Smooth muscle cell (in vitro differentiated cells): ENCODE measurements at regions not wholly inside any gene's neighbourhood (a gene's known extent, or its start where the extent isn't known, plus 50 kb on each side); places are given as distances from the start of the nearest gene placed in this dataset.
A peak's percentile ranks its signal among the peaks of the same experiment; 100 is the strongest.
"Not testable (repeated sequence)": the region's sequence is repeated elsewhere in the genome, so short reads cannot be mapped to it uniquely, and the experiment has no call there.

Experiments used
- DNase-seq: peaks from one replicate; lab custom pipeline; 2025; ENCODE audit not compliant: unreplicated experiment; lab: John Stamatoyannopoulos, UW
- H2AFZ ChIP-seq: fragments of 200-600 bp; sonication (generic); 2 replicates; pipeline ENCODE4 v1.6.0; 2016; ENCODE audit warnings: antibody characterized with exemption, low read depth, mild to moderate bottlenecking
- H3F3A ChIP-seq: fragments of 200-600 bp; sonication (generic); 2 replicates; pipeline ENCODE4 v1.6.0; 2017; ENCODE audit warnings: antibody characterized with exemption, low read depth
- H3K27ac ChIP-seq: fragments of 200-600 bp; sonication (generic); 2 replicates; pipeline ENCODE4 v1.5.1; 2016; ENCODE audit warnings: low read depth, mild to moderate bottlenecking
- H3K27me3 ChIP-seq: fragments of 200-600 bp; sonication (generic); 2 replicates; pipeline ENCODE4 v1.6.1; 2016; ENCODE audit warnings: low read depth, mild to moderate bottlenecking
- H3K36me3 ChIP-seq: fragments of 200-600 bp; sonication (generic); 2 replicates; pipeline ENCODE4 v1.5.1; 2016; ENCODE audit warnings: low read depth
- H3K4me1 ChIP-seq: fragments of 200-600 bp; sonication (generic); 2 replicates; pipeline ENCODE4 v1.5.1; 2016; ENCODE audit warnings: low read depth
- H3K4me2 ChIP-seq: fragments of 200-600 bp; sonication (generic); 2 replicates; pipeline ENCODE4 v1.6.0; 2016; ENCODE audit warnings: mild to moderate bottlenecking
- H3K4me3 ChIP-seq: fragments of 200-600 bp; sonication (generic); 2 replicates; pipeline ENCODE4 v1.5.1; 2016; ENCODE audit warnings: mild to moderate bottlenecking
- H3K79me2 ChIP-seq: fragments of 200-600 bp; sonication (generic); 2 replicates; pipeline ENCODE4 v1.6.0; 2016; ENCODE audit warnings: low read depth, mild to moderate bottlenecking
- H3K9ac ChIP-seq: fragments of 200-600 bp; sonication (generic); 2 replicates; pipeline ENCODE4 v1.6.0; 2016; ENCODE audit warnings: low read depth
- H3K9me3 ChIP-seq: fragments of 200-600 bp; sonication (generic); replicated peaks from 2 replicates; pipeline ENCODE4 v1.5.1; 2016; ENCODE audit warnings: low read depth
- H4K20me1 ChIP-seq: fragments of 200-600 bp; sonication (generic); 2 replicates; pipeline ENCODE4 v1.6.0; 2016; ENCODE audit warnings: low read depth
- WGBS: methylation state at CpG from one replicate; pipeline ENCODE4 v1.1.7; 2016; ENCODE audit warnings: low lambda C conversion rate; 5-methylcytosine and 5-hydroxymethylcytosine counted together
- TF ChIP-seq, protein P1 (sequence below): fragments of 200-600 bp; sonication (generic); IDR thresholded peaks from 2 replicates; pipeline ENCODE4 v1.5.1; 2017; ENCODE audit warnings: borderline replicate concordance, mild to moderate bottlenecking, antibody characterized with exemption; ENCODE audit not compliant: insufficient read depth, poor library complexity, severe bottlenecking

DNA sequence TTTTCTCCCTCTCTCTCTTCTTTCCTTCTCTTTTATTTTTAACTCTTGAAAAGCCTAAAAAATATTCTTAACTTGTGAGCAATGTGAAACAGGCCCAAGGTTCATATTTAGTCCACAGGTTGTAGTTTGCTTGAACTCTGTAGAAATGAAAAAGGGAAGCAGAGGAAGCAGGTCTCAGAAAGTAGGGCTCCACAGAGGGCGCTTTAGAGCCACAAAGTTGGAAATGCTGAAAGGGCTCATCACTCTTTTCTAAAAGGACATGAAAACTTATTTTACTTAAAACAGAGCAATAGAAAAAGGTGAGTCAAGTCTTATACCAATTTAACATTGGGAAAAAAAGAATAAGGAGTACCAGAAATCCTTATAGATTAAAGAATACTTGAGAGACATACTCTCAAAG lies 247.0 kb downstream of the USP25 start:
- H3K4me1 ChIP-seq, result no peaks in the 10 kb centered on the region
- no peak overlapping the region for H3K4me2 ChIP-seq
- no peaks in the 10 kb centered on the region for H3F3A ChIP-seq
- no peak overlapping the region for H2AFZ ChIP-seq
- no peak overlapping the region for H3K4me3 ChIP-seq
- no peaks in the 10 kb centered on the region for H3K36me3 ChIP-seq
- H3K27me3 ChIP-seq, result no peaks in the 10 kb centered on the region
- no peak overlapping the region for H3K27ac ChIP-seq
- no peak for DNase-seq
- H3K9ac ChIP-seq, result no peak overlapping the region
- TF ChIP-seq, protein P1, sequence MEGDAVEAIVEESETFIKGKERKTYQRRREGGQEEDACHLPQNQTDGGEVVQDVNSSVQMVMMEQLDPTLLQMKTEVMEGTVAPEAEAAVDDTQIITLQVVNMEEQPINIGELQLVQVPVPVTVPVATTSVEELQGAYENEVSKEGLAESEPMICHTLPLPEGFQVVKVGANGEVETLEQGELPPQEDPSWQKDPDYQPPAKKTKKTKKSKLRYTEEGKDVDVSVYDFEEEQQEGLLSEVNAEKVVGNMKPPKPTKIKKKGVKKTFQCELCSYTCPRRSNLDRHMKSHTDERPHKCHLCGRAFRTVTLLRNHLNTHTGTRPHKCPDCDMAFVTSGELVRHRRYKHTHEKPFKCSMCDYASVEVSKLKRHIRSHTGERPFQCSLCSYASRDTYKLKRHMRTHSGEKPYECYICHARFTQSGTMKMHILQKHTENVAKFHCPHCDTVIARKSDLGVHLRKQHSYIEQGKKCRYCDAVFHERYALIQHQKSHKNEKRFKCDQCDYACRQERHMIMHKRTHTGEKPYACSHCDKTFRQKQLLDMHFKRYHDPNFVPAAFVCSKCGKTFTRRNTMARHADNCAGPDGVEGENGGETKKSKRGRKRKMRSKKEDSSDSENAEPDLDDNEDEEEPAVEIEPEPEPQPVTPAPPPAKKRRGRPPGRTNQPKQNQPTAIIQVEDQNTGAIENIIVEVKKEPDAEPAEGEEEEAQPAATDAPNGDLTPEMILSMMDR, result peak; percentile 16
- no peaks in the 10 kb centered on the region for H3K9me3 ChIP-seq
- H3K79me2 ChIP-seq, result no peaks in the 10 kb centered on the region
- no peaks in the 10 kb centered on the region for H4K20me1 ChIP-seq
- 23% methylated on average over 1 of the region's 1 CpG for WGBS

DNA sequence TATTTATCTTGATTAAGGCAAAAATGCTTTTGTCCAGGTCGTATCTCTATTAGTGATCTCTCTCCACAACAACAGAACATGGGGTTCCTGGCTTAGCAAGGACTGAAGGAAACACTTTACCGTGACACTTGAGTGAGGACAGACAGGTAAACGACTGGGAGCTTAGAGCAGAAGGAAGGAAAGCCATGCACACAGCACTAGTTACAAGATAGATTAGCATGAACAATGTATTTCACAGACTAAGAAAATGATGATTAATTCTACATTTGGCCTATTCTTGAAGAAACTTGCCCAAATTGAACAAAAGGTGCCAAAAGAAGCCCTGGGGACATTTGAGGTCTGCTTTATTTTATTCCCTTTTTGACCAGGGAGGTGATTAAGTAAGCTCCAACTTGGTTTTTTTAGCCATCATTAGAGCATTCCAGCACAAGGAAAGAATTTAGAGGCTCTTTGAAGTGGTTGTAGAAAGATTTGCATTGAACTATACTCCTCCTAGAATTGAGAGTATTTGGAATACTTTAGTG lies 248.5 kb downstream of the USP25 start:
- Histone ChIP-seq H3K79me2 (no peaks in the 10 kb centered on the region), H3K9ac (no peak overlapping the region), H3K36me3 (no peaks in the 10 kb centered on the region), H3K4me2 (peak overlapping the region; percentile 44), H2AFZ (no peak overlapping the region), H3K27me3 (no peaks in the 10 kb centered on the region), H3K4me3 (no peak overlapping the region), H3K4me1 (no peaks in the 10 kb centered on the region), H3K27ac (no peak overlapping the region), H3F3A (no peaks in the 10 kb centered on the region), H3K9me3 (no peaks in the 10 kb centered on the region), H4K20me1 (no peaks in the 10 kb centered on the region)
- TF ChIP-seq, protein P1, result no peak
- no peak for DNase-seq
- 17% methylated on average over 3 of the region's 3 CpGs for WGBS

- not testable (repeated sequence) for H3K9ac ChIP-seq, H3K4me1 ChIP-seq, H3K27me3 ChIP-seq, DNase-seq, H3K79me2 ChIP-seq, H2AFZ ChIP-seq, H3K9me3 ChIP-seq, H3K4me3 ChIP-seq, H3K36me3 ChIP-seq, H4K20me1 ChIP-seq, H3F3A ChIP-seq, H3K27ac ChIP-seq
- 78% methylated on average over 6 of the region's 6 CpGs for WGBS
- H3K4me2 ChIP-seq, result peak overlapping the region; percentile 20
Measured at GRCh38 chr21:15979493-15979892, 249.7 kb downstream of the USP25 start.

DNA sequence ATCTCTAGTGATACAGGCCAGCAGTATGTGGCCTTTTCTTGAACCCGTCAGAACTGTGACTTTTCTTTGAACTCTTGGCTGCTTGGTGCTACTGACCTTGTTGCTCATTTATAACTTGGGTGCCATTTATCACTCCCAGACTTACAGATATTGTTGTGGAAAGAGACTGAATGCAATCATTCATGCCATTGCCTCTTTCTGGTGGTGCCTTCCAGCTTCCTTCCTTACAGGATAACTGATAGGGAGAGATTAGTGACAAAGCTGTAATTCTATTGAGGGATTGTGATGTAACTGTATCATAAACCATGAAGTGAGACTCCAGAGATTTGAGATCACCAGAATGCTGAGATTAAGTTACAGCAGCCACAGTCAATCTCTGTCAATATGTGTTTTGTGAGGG lies 256.5 kb downstream of the USP25 start:
- Histone ChIP-seq H3K9me3 (no peaks in the 10 kb centered on the region), H3F3A (no peaks in the 10 kb centered on the region), H3K9ac (no peak overlapping the region), H3K36me3 (no peaks in the 10 kb centered on the region), H3K79me2 (no peaks in the 10 kb centered on the region), H3K4me2 (no peak overlapping the region), H3K27ac (no peak overlapping the region), H3K4me3 (no peak overlapping the region), H2AFZ (peak overlapping the region; percentile 39), H3K4me1 (no peaks in the 10 kb centered on the region), H4K20me1 (no peaks in the 10 kb centered on the region), H3K27me3 (no peaks in the 10 kb centered on the region)
- TF ChIP-seq, protein P1, result no peak
- WGBS, result 43% methylated on average over 1 of the region's 1 CpG
- DNase-seq, result no peak
